HUDEP-2 (cell line): ENCODE measurements at regions not wholly inside any gene's neighbourhood (a gene's known extent, or its start where the extent isn't known, plus 50 kb on each side); places are given as distances from the start of the nearest gene placed in this dataset.
A peak's percentile ranks its signal among the peaks of the same experiment; 100 is the strongest.

ENCODE experiments used
- DNase-seq, 76 experiments: peaks; one replicate each; lab custom pipeline; 2025; ENCODE audit not compliant: unreplicated experiment in 76 of 76; lab: John Stamatoyannopoulos, UW

DNA sequence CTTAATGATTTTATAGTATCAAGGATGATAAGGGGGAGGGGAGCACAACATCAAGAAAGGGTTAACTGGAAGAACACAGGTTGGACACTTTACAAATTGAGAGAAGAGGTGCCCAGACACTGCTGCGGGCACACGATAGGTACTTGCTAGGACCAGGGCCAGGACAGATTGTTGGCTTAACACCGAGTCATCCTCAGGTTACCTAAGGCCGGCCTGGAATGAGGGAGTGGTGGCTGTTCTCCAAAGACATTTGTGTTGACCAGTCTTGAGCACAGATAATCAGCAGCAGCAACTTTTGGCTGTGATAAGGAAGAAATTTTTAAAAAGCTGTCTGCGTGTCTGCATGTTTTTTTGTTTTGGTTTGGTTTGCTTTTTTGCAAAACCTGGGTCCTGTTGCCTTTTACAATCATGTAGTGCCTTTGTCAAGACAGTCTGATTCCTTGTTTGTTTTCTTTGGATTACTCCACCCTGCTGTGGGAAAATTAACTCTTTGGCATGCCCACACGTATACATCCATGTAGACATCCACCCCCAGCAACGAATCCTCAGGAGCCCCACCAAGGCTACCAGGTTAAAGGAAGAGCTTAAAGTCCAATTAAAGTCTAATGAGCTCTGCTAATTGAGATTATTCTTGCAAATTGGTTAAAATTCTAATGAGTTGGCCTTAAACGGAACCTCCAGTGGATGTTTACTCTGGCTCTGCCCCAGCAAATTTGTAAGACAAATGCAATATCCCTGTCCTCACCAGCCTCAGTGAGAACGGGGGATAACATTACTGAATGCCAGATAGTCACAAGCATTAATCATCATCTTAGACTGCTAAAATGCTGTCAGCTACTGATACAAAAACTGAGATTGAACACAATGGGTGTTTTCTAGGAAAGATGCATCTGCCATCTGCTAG, 382.3 kb downstream of the ACTL7B start:
- no peak for DNase-seq

DNA sequence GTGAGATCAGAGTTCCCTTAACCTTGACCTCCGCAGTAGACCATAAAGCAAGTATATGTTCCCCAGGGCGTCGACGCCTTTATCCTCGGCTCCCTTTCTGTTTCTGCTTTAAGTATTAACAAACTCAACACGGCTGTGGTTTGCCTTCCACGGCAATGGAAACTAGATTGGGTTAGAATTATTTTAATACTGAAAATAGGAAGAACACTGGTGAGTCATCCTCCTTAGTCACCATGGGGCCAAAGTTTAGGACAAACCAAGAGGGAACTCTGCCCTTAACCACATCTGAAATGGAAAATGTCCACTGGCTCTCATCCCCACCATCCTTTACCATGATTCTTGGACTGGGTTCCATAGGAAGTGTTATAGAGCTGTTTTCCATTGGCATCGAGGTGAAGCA, 386.1 kb downstream of the ACTL7B start:
- no peak for DNase-seq

DNA sequence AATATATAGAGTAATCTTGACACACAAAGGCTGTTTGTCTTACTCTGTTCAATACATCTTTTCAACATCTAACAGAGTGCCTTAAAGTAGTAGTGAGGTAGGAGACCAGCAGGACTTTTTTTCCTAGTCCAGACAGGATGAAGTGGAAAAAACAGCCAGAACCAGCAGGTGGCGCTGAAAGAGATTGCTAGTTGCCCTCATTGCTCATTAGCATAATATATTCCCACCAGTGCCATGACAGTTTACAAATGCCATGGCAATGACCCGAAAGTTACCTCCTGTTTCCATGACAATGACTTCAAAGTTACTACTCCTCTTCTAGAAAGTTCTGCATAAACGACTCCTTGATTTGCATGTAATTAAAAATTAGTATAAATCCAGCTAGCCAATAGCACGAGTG, 387.4 kb downstream of the ACTL7B start:
- peak in 46 of 76 experiments; percentile 0 to 57 (median 18) for DNase-seq

DNA sequence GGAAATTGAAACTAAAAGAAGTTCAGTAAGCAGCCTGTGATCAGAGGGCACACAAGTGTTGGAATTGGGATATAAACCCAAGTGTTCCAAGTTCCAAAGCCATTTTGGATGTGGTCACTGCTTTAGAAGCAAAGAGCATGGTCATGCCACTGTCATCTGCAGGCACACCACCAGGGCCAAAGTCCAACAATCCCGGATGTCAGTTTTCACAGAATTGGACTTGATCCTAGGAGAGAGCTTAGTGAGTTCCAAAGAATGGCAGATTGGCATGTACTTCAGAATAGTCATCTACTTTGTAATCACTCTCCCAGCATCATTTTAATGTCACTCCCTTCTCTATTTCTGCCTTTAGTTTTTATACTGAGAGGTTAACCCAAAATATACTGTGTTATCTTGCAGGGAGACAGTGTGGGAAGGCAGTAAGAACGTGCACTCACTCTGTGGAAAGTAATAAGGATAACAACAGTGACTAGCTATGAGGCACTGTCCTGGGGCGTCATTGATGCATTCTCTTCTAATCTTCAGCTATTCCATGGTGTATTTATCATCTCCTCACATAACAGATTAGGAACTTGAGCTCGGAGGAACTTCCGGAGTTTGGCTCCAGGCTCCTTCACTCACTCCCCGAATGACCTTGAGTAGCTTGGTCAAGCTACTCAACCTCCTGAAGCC, 388.0 kb downstream of the ACTL7B start:
- no peak for DNase-seq

DNA sequence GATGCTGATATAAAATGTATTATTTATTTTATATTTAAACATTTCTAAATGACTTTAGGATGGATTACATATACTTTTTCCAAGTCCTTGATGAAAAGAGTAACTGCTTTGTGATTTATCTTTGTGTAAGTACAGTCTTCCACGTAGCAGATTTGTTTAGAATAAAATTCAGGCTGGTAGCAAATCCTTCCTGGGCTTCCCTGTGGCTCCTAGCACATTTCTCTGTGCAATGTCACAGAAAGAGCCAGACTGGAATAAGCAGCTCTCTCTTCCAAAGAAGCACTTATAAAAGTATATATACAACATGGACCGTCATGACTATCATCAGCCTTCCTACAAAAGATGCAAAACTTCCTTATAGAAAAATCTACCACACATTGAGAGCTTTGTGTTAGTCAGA, 388.6 kb downstream of the ACTL7B start:
- DNase-seq: no peak

DNA sequence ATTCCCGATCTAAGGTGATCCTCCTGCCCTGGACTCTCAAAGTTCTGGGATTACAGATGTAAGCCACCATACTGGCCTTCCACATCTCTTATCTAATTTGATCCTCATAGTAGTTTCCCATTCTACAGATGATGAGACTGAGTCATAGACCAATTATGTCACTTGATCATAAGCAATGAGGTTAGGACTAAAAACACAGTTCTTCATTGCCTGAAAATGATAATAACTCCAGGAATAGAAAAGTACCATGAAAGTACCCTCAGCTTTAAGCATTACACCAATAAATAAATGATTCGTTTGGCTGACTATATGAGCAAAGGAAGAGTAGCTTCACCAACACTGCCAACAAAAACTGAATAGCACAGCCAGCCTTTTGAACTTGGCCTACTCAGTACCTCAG, 389.5 kb downstream of the ACTL7B start:
- no peak for DNase-seq

DNA sequence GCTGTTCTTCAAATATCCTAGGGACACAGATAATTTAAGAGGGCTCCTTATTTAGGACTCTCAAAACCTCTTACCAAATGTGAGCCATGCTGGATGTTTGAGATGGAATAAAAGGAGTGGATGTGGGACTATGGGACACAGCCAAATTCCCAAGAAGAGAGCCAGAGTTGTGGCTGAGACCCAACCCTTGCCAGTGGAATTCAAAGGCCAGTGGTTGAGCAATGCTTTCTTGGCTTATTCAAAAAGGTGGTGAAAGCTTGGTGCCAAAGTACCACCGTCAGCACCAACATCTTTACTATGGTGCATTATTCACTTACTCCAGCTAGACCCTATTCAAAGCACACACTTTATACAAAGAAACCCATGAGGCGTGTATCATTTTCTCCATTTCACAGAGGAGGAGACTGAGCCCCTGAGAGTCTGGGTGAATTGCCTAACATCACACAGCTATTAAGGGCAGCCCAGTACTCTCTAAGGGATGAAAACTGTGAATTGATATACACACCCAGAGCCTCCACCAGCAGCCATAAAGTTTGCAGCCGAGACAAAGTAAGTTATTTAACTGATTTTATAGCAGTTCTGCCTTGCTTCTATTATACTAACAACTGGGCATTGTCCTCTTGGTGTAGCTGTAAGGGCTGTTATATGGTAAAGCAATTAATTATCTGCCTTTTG, 391.7 kb downstream of the ACTL7B start:
- no peak for DNase-seq

DNA sequence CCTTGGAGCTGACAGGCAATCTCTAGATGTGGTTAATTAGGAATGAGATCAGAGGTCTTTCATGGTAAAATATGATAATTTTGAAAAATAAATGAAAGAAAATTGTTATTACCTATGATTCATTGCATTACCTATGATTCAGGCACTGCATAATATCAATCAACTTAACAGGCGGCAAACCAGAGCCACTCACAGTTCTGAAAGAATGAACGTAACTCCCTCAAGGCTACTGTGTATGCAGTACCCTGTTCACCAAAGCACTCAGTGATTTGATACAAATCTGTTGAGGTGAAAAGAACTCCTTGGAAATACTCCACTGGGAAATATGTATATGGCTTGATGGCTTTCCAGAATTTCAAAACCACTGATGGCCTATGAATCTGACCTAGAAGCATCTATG, 398.9 kb downstream of the ACTL7B start:
- no peak for DNase-seq

DNA sequence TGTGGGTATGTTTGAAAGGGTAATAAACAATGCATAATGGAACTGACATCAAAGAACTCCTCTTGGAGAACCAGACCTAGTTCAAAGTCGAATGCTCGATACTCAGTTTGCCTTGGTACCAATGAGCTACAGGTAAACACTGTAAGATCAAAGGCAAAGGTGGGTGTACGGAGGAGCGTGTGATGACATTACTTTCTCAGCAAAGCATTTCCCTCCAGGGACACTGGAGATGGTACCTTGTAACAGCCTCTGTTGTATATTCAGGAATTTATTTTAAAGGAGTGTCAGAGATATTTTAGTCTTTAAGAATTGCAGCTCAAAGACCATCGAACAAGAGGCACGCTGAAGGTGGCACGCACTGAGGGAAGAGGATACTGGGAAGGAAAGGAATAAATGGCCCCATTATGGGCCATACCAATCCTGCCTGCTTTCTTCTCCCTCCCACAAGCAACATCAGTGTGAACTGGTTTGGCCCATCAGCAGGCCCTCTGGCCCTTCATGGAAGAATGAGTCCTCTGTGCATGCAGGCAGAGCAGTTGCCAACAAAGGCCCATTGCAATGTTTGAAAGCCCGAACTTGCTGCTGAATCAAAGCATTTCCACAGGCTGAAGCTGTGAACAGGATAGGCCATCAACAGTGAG, 410.2 kb downstream of the ACTL7B start:
- no peak for DNase-seq

DNA sequence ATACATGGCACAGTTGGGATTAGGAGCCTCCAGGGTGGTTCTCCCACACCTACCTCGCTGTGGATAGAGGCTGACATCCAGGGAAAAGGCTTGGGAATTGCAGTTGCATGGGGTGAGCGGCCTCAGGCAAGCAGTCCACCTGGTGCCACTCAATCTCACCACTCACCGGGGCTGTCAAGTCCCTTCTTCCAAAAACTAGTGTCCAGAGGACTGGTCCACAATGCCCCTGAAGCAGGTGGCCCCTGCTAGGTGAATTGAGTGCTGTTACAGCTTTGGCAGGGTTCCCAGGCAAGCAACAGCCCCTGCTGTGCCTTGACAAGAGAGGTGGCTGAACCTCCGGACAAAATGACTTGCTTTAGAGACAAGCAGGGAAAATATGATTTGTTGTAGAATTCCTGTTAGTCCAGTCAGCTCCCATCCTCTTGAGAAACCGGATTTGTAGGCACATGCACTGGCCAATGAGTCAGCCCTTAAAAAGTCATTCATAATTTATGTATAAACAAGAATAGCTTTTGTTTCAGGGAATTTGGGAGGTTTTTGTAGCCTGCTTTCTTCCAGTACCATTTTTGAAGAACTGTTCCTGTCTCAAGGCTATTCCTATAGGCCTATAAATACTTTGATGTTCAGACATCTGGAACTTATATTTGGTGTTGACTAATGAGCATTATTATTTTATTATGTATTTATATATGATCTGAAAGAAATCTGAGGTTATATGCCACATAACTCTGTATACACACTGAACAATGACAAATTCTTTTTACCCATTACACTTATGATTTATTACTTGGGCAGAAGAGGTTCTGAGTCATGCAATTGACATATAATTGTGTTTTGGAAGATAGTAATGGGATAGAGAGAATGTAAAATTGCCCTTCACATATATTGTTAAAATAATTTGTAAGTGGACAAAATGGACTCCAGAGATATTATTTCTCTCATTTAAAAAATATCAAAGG, 411.1 kb downstream of the ACTL7B start:
- peak in 1 of 76 experiments; percentile 1 for DNase-seq

DNA sequence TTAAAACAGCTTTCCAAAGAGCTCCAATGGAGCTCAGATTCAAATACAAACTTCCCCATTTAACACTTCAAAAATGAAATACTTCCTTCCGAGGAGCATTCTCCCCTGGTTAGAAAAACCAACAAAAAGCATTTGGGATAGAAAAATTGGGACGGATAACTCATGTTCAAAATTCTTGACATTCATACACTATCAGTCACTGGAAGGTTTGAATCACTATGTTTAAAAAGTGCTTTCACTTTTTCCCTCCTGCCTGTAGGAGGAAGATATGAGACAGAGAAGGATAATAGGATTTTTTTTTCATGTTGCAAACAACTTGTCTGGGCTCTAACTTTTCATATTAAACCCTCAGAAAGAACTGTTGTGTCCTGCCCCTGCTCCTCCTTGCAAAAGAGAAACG, 412.0 kb downstream of the ACTL7B start:
- DNase-seq: no peak

DNA sequence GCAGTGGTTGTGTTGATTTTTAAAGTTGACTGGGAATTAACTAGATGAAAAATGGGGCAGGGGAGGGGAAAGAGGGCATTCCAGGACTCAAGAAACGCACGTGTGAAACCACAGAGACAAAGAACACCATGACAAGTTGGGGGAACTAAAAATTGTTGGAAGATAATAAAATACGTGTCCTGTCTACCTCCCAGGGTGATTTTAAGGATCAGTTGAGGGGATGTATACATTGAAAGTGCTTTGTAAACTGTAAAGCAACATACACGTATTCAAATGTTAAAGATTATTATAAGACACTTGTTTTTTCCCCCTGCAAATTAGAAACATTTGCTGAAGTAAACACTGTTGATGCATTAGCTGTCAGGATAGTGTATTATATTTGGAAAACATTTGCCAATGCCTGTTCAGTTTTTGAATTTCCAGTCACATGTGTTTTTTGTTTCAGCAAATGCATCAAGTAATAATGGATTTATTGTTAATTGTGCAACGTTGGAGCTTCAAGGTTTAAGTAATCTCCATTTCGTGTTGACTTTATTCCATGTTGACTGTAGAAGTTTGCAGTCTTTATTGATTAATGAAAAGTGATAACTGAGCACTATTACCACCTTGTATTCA, 412.7 kb downstream of the ACTL7B start:
- DNase-seq: no peak

DNA sequence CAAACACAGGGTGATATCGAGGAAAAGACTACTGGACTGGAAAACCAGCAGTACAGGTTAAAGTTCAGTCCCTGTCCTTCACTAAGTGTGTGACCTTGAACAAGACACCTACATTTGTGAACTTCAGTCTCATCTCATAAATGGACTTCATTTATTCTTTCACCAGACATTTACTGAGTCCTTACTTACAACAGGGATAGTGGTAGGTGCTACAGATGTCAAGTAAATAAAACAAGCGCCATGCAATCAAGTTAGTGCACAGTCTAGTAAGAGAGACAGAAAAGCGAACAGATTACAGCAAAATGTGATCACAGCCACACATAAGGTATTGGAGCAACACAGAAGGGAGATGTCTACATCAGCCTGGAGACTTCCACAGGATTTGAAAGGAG, 413.2 kb downstream of the ACTL7B start:
- DNase-seq: no peak

DNA sequence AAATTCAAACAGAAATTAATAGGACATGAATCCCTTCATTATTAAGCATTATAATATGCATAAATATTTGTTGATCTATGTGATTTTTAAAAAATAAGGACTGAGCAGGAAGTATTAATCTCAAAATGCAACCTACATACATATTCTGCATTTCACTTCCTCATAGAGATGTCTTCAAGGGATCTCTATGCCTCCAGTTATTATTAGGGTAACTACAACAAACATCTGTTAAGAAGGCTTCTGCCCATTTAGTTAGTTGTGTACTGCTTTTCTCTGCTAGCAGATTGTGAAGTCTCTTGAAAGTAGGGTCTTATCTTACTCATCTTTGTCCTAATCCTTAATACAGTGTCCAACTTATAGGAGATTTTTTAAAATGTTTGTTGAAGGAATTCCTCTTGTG, 414.1 kb downstream of the ACTL7B start:
- DNase-seq: no peak

DNA sequence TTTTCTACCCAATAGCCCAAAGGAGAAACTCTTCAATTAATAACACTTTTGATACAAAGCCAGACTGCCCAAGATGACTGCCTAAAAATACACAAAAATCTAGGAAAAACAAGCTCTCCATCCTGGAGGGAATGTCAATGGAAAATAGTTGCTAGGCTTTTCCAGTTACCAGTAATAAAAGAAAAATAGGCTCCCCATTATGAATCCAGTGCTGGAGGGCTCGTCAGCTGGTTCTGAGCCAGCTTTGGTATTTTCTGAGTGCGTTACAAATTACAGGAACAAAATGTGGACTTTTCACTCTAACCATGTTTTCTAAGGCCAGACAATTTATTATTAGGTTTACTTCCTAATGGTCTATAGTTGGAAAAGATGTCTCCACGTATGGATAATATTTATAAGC, 414.5 kb downstream of the ACTL7B start:
- no peak for DNase-seq

DNA sequence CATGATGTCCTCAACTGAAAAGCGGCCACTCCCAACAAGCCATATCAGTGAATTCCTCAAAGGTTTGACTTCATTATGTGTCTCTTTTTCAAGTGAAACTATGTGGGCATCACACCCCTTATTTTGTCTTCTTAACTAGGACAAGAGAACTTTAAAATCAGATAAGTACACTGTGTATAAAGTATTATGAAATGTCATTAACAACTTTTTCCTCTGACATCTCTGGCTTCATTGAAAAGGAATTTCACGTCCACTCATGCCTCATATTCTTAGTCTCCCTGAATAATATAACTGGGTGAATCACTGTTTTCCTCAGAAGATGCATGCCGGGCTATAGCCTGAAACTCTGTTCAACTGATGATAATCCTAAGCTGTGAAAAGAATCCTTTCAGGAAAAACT, 415.8 kb downstream of the ACTL7B start:
- DNase-seq: no peak

DNA sequence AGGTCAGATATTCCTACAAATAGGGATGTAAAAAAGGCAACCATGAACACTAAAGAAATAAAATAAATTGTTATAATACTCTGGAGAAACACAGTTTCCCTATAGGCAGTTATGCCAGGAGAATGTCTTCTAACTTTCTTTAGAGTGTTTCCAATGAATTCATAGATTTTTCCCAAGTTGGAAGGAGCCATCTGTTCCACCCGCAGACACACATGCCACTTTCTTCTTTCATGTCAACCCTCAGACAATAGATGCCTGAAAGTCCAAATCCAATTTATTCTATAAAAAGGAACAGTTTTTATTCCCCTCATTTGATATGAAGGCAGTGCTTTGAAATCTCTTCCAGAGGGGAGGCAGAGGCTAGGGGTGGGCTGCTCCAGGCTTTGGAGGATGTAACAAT, 418.1 kb downstream of the ACTL7B start:
- no peak for DNase-seq

DNA sequence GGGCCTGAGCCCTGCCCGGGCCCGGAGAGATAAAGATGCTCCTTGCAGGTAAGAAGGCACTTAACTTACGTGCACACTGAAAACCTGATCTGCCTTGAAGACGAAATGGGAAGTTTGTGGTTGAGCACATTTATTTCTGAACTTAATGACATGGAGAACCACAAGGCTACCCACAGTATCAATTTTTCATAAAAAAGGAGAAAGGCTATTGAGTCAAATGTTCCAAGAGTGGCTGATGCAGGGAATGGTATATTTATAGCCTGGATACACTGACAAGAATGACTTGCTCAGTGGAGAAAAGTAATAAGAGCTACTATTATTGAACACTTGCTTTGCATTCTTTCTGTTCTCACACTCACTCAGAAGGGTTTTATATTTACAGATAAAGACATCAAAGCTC, 419.3 kb downstream of the ACTL7B start:
- no peak for DNase-seq

DNA sequence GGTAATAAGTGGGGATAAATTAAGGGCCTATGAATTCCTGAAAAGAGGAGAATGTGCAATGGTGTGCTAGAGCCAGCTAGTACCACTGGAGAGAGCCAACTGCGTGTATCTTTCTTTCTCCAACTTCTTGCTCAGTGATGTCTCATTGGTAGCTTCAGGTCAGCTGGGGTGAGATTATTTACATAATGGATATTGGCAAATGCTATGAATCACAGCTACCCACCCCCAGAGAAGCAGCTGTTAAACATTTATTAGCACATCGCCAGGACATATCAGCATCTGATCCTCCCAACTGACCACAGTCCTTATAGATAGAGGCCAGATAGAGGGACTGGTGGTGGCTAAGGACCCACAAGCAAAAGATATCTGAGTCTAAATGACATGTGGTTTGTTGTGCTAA, 421.3 kb downstream of the ACTL7B start:
- DNase-seq: no peak

DNA sequence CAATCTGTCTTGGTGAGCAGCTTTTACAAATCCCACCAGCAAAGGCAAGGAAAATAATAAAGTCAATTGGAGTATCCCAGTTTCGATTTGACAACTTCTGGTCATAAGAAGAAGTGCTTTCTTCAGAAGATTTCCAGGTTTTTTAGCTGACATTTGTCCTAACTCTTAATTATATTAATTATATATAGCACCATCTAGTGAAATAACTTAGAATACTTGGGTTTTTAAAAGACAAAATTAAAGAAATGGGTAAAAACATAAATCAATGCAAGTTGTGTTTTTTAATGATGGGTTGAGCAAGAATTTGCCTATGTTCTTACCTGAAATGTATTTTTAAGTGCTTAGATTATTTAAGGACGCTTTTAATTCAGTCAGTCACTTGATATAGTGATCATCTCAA, 421.8 kb downstream of the ACTL7B start:
- DNase-seq: no peak
